IMR-90 (cell line): ENCODE measurements at regions not wholly inside any gene's neighbourhood (a gene's known extent, or its start where the extent isn't known, plus 50 kb on each side); places are given as distances from the start of the nearest gene placed in this dataset.

Source experiments
- ATAC-seq: fragments of 200-7000 bp; cut with Tn5 transposase; 2 replicates; pipeline ENCODE4 v1.9.1; 2020; ENCODE audit warnings: low read depth, mild to moderate bottlenecking, moderate library complexity
- BruUV-seq: library from RNA; stranded (reverse); fragments of 400-500 nt; replicated peaks from 2 replicates; lab custom pipeline; 2021; lab: Mats Ljungman, UMichigan
- CTCF ChIA-PET: fragments of 300-600 bp; formaldehyde crosslinking; extraction: SDS; loops from one replicate; lab custom pipeline; 2021; ENCODE audit warnings: antibody characterized with exemption; lab: Yijun Ruan, JAX
- POLR2A ChIA-PET: fragments of 300-600 bp; sonication (Branson Sonifier 250); formaldehyde crosslinking; loops from one replicate; lab custom pipeline; 2022; ENCODE audit warnings: antibody characterized with exemption; ENCODE audit not compliant: unreplicated experiment; lab: Charles Lee
- DNase-seq: peaks from one replicate; pipeline ENCODE4 v3.0.0; 2013
- H2AFZ ChIP-seq: replicated peaks from 2 replicates; pipeline ENCODE3; 2013; ENCODE audit warnings: low read length, mild to moderate bottlenecking; ENCODE audit not compliant: poor library complexity
- H2AK5ac ChIP-seq: 2 replicates; pipeline ENCODE4 v1.6.1; 2013; ENCODE audit warnings: low read depth, low read length, inconsistent platforms
- H2AK9ac ChIP-seq: replicated peaks from 2 replicates; pipeline ENCODE3; 2013; ENCODE audit warnings: mild to moderate bottlenecking, low read depth, low read length, moderate library complexity; ENCODE audit not compliant: poor library complexity
- H2BK120ac ChIP-seq: 2 replicates; pipeline ENCODE4 v1.6.1; 2013; ENCODE audit warnings: low read depth, low read length, inconsistent platforms
- H2BK15ac ChIP-seq: 3 replicates; pipeline ENCODE4 v1.6.1; 2013; ENCODE audit warnings: low read depth, low read length, inconsistent platforms
- H2BK20ac ChIP-seq: 2 replicates; pipeline ENCODE4 v1.6.1; 2013; ENCODE audit warnings: low read depth, mild to moderate bottlenecking, inconsistent platforms, low read length, moderate library complexity
- H2BK5ac ChIP-seq: 2 replicates; pipeline ENCODE4 v1.6.1; 2013; ENCODE audit warnings: mild to moderate bottlenecking, low read depth, low read length, inconsistent platforms; ENCODE audit not compliant: poor library complexity, severe bottlenecking
- H3K14ac ChIP-seq: replicated peaks from 2 replicates; pipeline ENCODE4 v1.6.1; 2013; ENCODE audit warnings: low read depth, low read length, inconsistent platforms
- H3K18ac ChIP-seq: 2 replicates; pipeline ENCODE4 v1.6.1; 2013; ENCODE audit warnings: low read depth, low read length, control low read depth
- H3K23ac ChIP-seq: 2 replicates; pipeline ENCODE4 v1.6.1; 2013; ENCODE audit warnings: low read depth, low read length, inconsistent platforms
- H3K27ac ChIP-seq: 2 replicates; pipeline ENCODE4 v1.5.1; 2013; ENCODE audit warnings: mild to moderate bottlenecking, control low read depth, low read length; ENCODE audit not compliant: insufficient read depth
- H3K27me3 ChIP-seq: 2 replicates; pipeline ENCODE4 v1.6.1; 2013; ENCODE audit warnings: low read length; ENCODE audit not compliant: control insufficient read depth, insufficient read depth
- H3K36me3 ChIP-seq: 2 replicates; pipeline ENCODE4 v1.6.1; 2013; ENCODE audit warnings: low read length, mixed read lengths; ENCODE audit not compliant: control insufficient read depth, insufficient read depth
- H3K4ac ChIP-seq: 2 replicates; pipeline ENCODE4 v1.6.1; 2013; ENCODE audit warnings: low read depth, low read length, inconsistent platforms
- H3K4me1 ChIP-seq: 2 replicates; pipeline ENCODE4 v1.6.1; 2013; ENCODE audit warnings: low read length, mixed read lengths; ENCODE audit not compliant: control insufficient read depth, insufficient read depth
- H3K4me2 ChIP-seq: 2 replicates; pipeline ENCODE4 v1.6.1; 2013; ENCODE audit warnings: low read depth, mild to moderate bottlenecking, control low read depth, low read length, moderate library complexity
- H3K4me3 ChIP-seq: 2 replicates; pipeline ENCODE4 v1.5.1; 2013; ENCODE audit warnings: low read depth, mild to moderate bottlenecking, control low read depth, low read length, moderate library complexity; ENCODE audit not compliant: insufficient read depth
- H3K56ac ChIP-seq: 2 replicates; pipeline ENCODE4 v1.6.1; 2013; ENCODE audit warnings: low read length, inconsistent platforms; ENCODE audit not compliant: insufficient read depth; ENCODE audit errors: extremely low read depth
- H3K79me1 ChIP-seq, 2 experiments: 2 replicates each; pipeline ENCODE4 v1.6.1; 2013; ENCODE audit warnings: low read length in 2 of 2, inconsistent platforms in 1 of 2, low read depth in 1 of 2
- H3K9ac ChIP-seq: 2 replicates; pipeline ENCODE4 v1.6.1; 2013; ENCODE audit warnings: low read depth, low read length, control low read depth
- H3K9me1 ChIP-seq: 2 replicates; pipeline ENCODE4 v1.6.1; 2013; ENCODE audit warnings: low read length, inconsistent platforms; ENCODE audit not compliant: insufficient read depth
- H3K9me3 ChIP-seq: 2 replicates; pipeline ENCODE4 v1.6.1; 2013; ENCODE audit warnings: low read length; ENCODE audit not compliant: control insufficient read depth, insufficient read depth
- H4K20me1 ChIP-seq: 2 replicates; pipeline ENCODE4 v1.6.1; 2013; ENCODE audit warnings: low read length, inconsistent platforms; ENCODE audit not compliant: insufficient read depth
- H4K5ac ChIP-seq: 2 replicates; pipeline ENCODE4 v1.6.1; 2013; ENCODE audit warnings: mild to moderate bottlenecking, low read depth, low read length, control low read depth
- H4K8ac ChIP-seq, 2 experiments: 2 replicates each; pipeline ENCODE4 v1.6.1; 2013; ENCODE audit warnings: low read depth in 2 of 2, low read length in 2 of 2, control low read depth in 1 of 2, inconsistent platforms in 1 of 2
- H4K91ac ChIP-seq: 2 replicates; pipeline ENCODE4 v1.6.1; 2013; ENCODE audit warnings: low read depth, low read length, inconsistent platforms; ENCODE audit not compliant: insufficient read depth
- MAFK ChIP-seq: IDR thresholded peaks from 2 replicates; pipeline ENCODE4 v1.6.1; 2012; ENCODE audit warnings: low read depth, low read length, improper control_type of control experiment
- RFX5 ChIP-seq: IDR thresholded peaks from 2 replicates; pipeline ENCODE4 v1.8.0; 2012; ENCODE audit warnings: low read depth, mild to moderate bottlenecking, low read length, moderate library complexity
- WGBS, 2 experiments: methylation state at CpG; one replicate each; pipeline versions ENCODE4 v1.1.5 to v1.1.7; 2013; ENCODE audit warnings: missing lambda C conversion rate in 2 of 2; ENCODE audit not compliant: insufficient read length in 1 of 2; ENCODE audit errors: extremely low coverage in 2 of 2; 5-methylcytosine and 5-hydroxymethylcytosine counted together
- dilution Hi-C: fragments of 300-500 bp; cut with HindIII; formaldehyde crosslinking; loops from one replicate; pipeline ENCODE4 v1.14.3; 2018; ENCODE audit warnings: low sequenced_read_pairs; ENCODE audit not compliant: unreplicated experiment
- in situ Hi-C: fragments of 300-500 bp; cut with MboI; formaldehyde crosslinking; loops from 3 replicates; pipeline ENCODE4 v1.14.3; 2019; ENCODE audit warnings: low sequenced_read_pairs, inconsistent platforms, mixed read lengths
- intact Hi-C: fragments of 100-400 bp; cut with micrococcal nuclease; formaldehyde crosslinking; loops from 2 replicates; pipeline ENCODE4 v1.10.0; 2022

- Histone ChIP-seq H4K8ac (no peak overlapping the region), H2AK9ac (no peak overlapping the region), H3K4ac (no peak overlapping the region), H2BK15ac (no peak overlapping the region), H3K4me1 (no peaks in the 10 kb centered on the region), H3K18ac (no peak overlapping the region), H3K9me3 (peaks cover 3% of the 10 kb centered on the region), H2AK5ac (no peak overlapping the region), H2BK120ac (no peak overlapping the region), H4K91ac (no peak overlapping the region), H4K5ac (no peak overlapping the region), H3K23ac (no peak overlapping the region), H3K36me3 (no peaks in the 10 kb centered on the region), H3K4me2 (no peak overlapping the region), H2AFZ (no peak overlapping the region), H3K27me3 (no peaks in the 10 kb centered on the region), H3K4me3 (no peak overlapping the region), H3K9ac (no peak overlapping the region), H3K56ac (no peak overlapping the region), H2BK20ac (no peak overlapping the region), H3K27ac (no peak overlapping the region), H3K9me1 (no peaks in the 10 kb centered on the region), H2BK5ac (no peak overlapping the region), H3K14ac (no peak overlapping the region), H4K20me1 (no peaks in the 10 kb centered on the region), H3K79me1 (no peaks in the 10 kb centered on the region)
- WGBS, 2 experiments, result no CpG with 5 or more reads among the region's 1 CpG
- TF ChIP-seq RFX5 (no peak), MAFK (no peak)
- in situ Hi-C loops, result no loop called here
- dilution Hi-C loops, result no loop called here
- intact Hi-C loops, result no loop called here
- no TSS peak for BruUV-seq
- no peak for ATAC-seq
- ChIA-PET CTCF (no interaction called here), POLR2A (no interaction called here)
- DNase-seq, result no peak
Measured at GRCh38 chr2:34030273-34030672, 431.2 kb upstream of the FAM98A start.
